GM23338 (cell line): ENCODE measurements at regions not wholly inside any gene's neighbourhood (a gene's known extent, or its start where the extent isn't known, plus 50 kb on each side); places are given as distances from the start of the nearest gene placed in this dataset.

ENCODE experiments used
- ATAC-seq: fragments of 200-7000 bp; cut with Tn5 transposase; 3 replicates; pipeline ENCODE4 v1.9.1; 2020
- DNase-seq: peaks from one replicate; pipeline ENCODE4 v3.0.0-alpha.2; 2015; ENCODE audit warnings: low spot score
- H2AFZ ChIP-seq: fragments of 200-600 bp; sonication (generic); 2 replicates; pipeline ENCODE4 v1.8.0; 2016; ENCODE audit warnings: antibody characterized with exemption, mild to moderate bottlenecking, moderate library complexity
- H3F3A ChIP-seq: fragments of 200-600 bp; sonication (generic); replicated peaks from 2 replicates; pipeline ENCODE4 v1.8.0; 2017; ENCODE audit warnings: antibody characterized with exemption, mixed run types, low read depth
- H3K27ac ChIP-seq: fragments of 200-600 bp; sonication (generic); 2 replicates; pipeline ENCODE4 v1.6.1; 2016; ENCODE audit warnings: low read depth
- H3K27me3 ChIP-seq: fragments of 200-600 bp; sonication (generic); 2 replicates; pipeline ENCODE4 v1.8.0; 2016; ENCODE audit warnings: mild to moderate bottlenecking, mixed run types, moderate library complexity; ENCODE audit not compliant: insufficient read depth
- H3K36me3 ChIP-seq: fragments of 200-600 bp; sonication (generic); 2 replicates; pipeline ENCODE4 v1.8.0; 2016; ENCODE audit warnings: mild to moderate bottlenecking; ENCODE audit not compliant: insufficient read depth
- H3K4me1 ChIP-seq: fragments of 200-600 bp; sonication (generic); 2 replicates; pipeline ENCODE4 v1.8.0; 2016; ENCODE audit warnings: mild to moderate bottlenecking, moderate library complexity; ENCODE audit not compliant: insufficient read depth
- H3K4me2 ChIP-seq: fragments of 200-600 bp; sonication (generic); 2 replicates; pipeline ENCODE4 v1.7.1; 2017; ENCODE audit warnings: mixed run types
- H3K4me3 ChIP-seq: fragments of 200-600 bp; sonication (generic); 2 replicates; pipeline ENCODE4 v1.6.1; 2016; ENCODE audit warnings: mixed run types
- H3K79me2 ChIP-seq: fragments of 200-600 bp; sonication (generic); replicated peaks from 2 replicates; pipeline ENCODE4 v1.8.0; 2017; ENCODE audit warnings: mild to moderate bottlenecking; ENCODE audit not compliant: insufficient read depth
- H3K9me2 ChIP-seq: fragments of 200-600 bp; sonication (generic); 2 replicates; pipeline ENCODE4 v1.8.0; 2017; ENCODE audit not compliant: insufficient read depth
- H4K20me1 ChIP-seq: fragments of 200-600 bp; sonication (generic); replicated peaks from 2 replicates; pipeline ENCODE4 v1.8.0; 2017; ENCODE audit warnings: mild to moderate bottlenecking; ENCODE audit not compliant: insufficient read depth
- H3K27ac Mint-ChIP-seq: 2 replicates; pipeline ENCODE4 v1.8.0; 2020; ENCODE audit warnings: inconsistent platforms, mild to moderate bottlenecking, moderate library complexity, mixed read lengths
- H3K27me3 Mint-ChIP-seq: 3 replicates; pipeline ENCODE4 v1.8.0; 2022; ENCODE audit warnings: low read depth, mild to moderate bottlenecking, moderate library complexity, mixed read lengths, inconsistent platforms; ENCODE audit not compliant: insufficient read depth, poor library complexity
- H3K36me3 Mint-ChIP-seq: 3 replicates; pipeline ENCODE4 v1.8.0; 2021; ENCODE audit warnings: low read depth, mild to moderate bottlenecking, inconsistent platforms, moderate library complexity, mixed read lengths
- H3K4me1 Mint-ChIP-seq: 3 replicates; pipeline ENCODE4 v1.8.0; 2020; ENCODE audit warnings: mild to moderate bottlenecking, inconsistent platforms, mixed read lengths
- H3K4me3 Mint-ChIP-seq: 3 replicates; pipeline ENCODE4 v1.8.0; 2021; ENCODE audit warnings: moderate library complexity, mild to moderate bottlenecking, inconsistent platforms, mixed read lengths
- H3K9me3 Mint-ChIP-seq: 3 replicates; pipeline ENCODE4 v1.8.0; 2020; ENCODE audit warnings: moderate library complexity, mild to moderate bottlenecking, inconsistent platforms, mixed read lengths
- CREB1 ChIP-seq: fragments of 250-450 bp; sonication (Bioruptor Pico); IDR thresholded peaks from 2 replicates; pipeline ENCODE4 v1.5.0; 2020; ENCODE audit warnings: low read depth, mild to moderate bottlenecking, moderate library complexity
- EZH2 ChIP-seq: fragments of 200-600 bp; sonication (generic); IDR thresholded peaks from one replicate; pipeline ENCODE4 v1.8.0; 2017; ENCODE audit warnings: antibody characterized with exemption, mild to moderate bottlenecking, low read depth; ENCODE audit not compliant: unreplicated experiment
- EZH2phosphoT487 ChIP-seq: fragments of 200-600 bp; sonication (generic); IDR thresholded peaks from one replicate; pipeline ENCODE4 v1.8.1; 2018; ENCODE audit warnings: antibody characterized with exemption; ENCODE audit not compliant: unreplicated experiment
- JUNB ChIP-seq: IDR thresholded peaks from one replicate; pipeline ENCODE4 v1.6.1; 2016; ENCODE audit warnings: antibody characterized with exemption; ENCODE audit not compliant: unreplicated experiment
- NANOG ChIP-seq: IDR thresholded peaks from 2 replicates; pipeline ENCODE4 v1.6.1; 2016; ENCODE audit warnings: antibody characterized with exemption, borderline replicate concordance
- POLR2AphosphoS5 ChIP-seq: IDR thresholded peaks from 2 replicates; pipeline ENCODE4 v1.6.1; 2016; ENCODE audit warnings: antibody characterized with exemption, low read depth
- STAT1 ChIP-seq: IDR thresholded peaks from one replicate; pipeline ENCODE4 v1.6.1; 2016; ENCODE audit warnings: antibody characterized with exemption; ENCODE audit not compliant: unreplicated experiment
- ZNF114 ChIP-seq: fragments of 250-450 bp; sonication (Bioruptor Pico); IDR thresholded peaks from 2 replicates; pipeline ENCODE4 v1.5.0; 2020; ENCODE audit warnings: mild to moderate bottlenecking, moderate library complexity
- ZNF331 ChIP-seq: fragments of 250-450 bp; sonication (Bioruptor Pico); IDR thresholded peaks from 2 replicates; pipeline ENCODE4 v1.5.0; 2020; ENCODE audit warnings: low read depth, mild to moderate bottlenecking, moderate library complexity
- TF ChIP-seq, protein P1 (sequence below): IDR thresholded peaks from one replicate; pipeline ENCODE4 v1.6.1; 2018; ENCODE audit warnings: antibody characterized with exemption; ENCODE audit not compliant: unreplicated experiment
- TF ChIP-seq, protein P2 (sequence below), 2 experiments: fragments of 200-600 bp in 1 of 2; sonication (generic) in 1 of 2; conservative IDR thresholded peaks; 2 replicates each; pipeline versions ENCODE4 v1.5.1 to v1.6.1; 2016 to 2017; ENCODE audit warnings: antibody characterized with exemption in 2 of 2, low read depth in 2 of 2, mild to moderate bottlenecking in 2 of 2, moderate library complexity in 1 of 2
- TF ChIP-seq, protein P3 (sequence below): fragments of 250-450 bp; sonication (Bioruptor Pico); IDR thresholded peaks from 2 replicates; pipeline ENCODE4 v1.5.0; 2020; ENCODE audit warnings: mild to moderate bottlenecking, moderate library complexity

DNA sequence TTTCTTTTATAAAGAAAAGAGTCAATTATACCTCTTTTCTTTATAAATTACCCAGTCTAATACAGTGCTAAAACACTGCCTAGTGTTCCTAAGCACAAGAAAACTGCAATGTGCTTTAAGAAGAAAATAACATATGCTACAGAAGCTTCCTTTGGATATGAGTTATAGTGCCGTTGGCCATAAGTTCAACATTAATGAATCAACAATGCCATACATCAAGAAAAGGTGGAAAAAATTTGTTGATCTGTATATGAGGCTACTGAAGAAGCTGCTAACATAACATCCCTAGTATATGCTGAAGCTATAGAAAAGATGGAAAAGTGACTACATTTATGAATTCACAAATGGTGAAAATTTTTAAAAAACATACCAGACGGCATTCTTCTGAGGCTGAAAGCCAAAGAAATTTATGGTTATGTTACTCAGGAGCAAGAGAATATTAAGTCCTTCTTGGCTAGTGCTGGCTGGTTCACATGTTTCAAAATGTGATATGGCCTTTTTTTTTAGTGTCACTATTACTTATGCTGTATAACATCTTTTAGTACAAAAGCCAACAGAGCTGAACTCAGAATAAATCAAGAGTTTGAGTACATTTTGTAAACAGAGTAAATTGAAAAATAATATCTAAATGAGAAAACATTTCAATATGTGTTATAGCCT lies 743.2 kb upstream of the RGS18 start (continued):
- TF ChIP-seq, protein P1, sequence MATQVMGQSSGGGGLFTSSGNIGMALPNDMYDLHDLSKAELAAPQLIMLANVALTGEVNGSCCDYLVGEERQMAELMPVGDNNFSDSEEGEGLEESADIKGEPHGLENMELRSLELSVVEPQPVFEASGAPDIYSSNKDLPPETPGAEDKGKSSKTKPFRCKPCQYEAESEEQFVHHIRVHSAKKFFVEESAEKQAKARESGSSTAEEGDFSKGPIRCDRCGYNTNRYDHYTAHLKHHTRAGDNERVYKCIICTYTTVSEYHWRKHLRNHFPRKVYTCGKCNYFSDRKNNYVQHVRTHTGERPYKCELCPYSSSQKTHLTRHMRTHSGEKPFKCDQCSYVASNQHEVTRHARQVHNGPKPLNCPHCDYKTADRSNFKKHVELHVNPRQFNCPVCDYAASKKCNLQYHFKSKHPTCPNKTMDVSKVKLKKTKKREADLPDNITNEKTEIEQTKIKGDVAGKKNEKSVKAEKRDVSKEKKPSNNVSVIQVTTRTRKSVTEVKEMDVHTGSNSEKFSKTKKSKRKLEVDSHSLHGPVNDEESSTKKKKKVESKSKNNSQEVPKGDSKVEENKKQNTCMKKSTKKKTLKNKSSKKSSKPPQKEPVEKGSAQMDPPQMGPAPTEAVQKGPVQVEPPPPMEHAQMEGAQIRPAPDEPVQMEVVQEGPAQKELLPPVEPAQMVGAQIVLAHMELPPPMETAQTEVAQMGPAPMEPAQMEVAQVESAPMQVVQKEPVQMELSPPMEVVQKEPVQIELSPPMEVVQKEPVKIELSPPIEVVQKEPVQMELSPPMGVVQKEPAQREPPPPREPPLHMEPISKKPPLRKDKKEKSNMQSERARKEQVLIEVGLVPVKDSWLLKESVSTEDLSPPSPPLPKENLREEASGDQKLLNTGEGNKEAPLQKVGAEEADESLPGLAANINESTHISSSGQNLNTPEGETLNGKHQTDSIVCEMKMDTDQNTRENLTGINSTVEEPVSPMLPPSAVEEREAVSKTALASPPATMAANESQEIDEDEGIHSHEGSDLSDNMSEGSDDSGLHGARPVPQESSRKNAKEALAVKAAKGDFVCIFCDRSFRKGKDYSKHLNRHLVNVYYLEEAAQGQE = no peak

DNA sequence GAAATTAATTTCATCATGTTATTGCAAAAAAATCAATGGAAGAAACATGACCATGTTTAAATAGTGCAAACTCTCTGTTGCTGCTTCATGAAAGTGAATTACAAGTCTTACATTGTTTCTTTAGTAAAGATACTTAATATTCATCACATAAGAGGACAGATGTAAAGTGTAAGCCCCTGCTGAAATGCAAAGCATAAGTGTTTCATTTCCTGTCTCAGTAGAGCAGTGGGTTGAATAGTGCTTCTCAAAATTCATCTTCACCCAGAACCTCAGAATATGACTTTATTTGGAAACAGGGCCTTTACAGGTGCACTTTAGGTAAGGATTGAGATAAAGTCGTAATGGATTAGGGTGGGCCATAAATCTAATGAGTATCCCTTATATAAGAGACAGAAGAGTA lies 738.4 kb upstream of the RGS18 start:
- Mint-ChIP-seq H3K9me3 (no peaks in the 10 kb centered on the region), H3K36me3 (no peaks in the 10 kb centered on the region), H3K27me3 (no peaks in the 10 kb centered on the region), H3K27ac (no peak overlapping the region), H3K4me1 (no peaks in the 10 kb centered on the region), H3K4me3 (no peak overlapping the region)
- no peaks in the 10 kb centered on the region for H3K79me2 ChIP-seq
- H3K36me3 ChIP-seq = no peaks in the 10 kb centered on the region
- no peak overlapping the region for H2AFZ ChIP-seq
- H3F3A ChIP-seq = no peaks in the 10 kb centered on the region
- no peak overlapping the region for H3K27ac ChIP-seq
- no peaks in the 10 kb centered on the region for H3K9me2 ChIP-seq
- no peaks in the 10 kb centered on the region for H3K4me1 ChIP-seq
- H4K20me1 ChIP-seq = no peaks in the 10 kb centered on the region
- no peak overlapping the region for H3K4me2 ChIP-seq
- H3K4me3 ChIP-seq = no peak overlapping the region
- no peaks in the 10 kb centered on the region for H3K27me3 ChIP-seq
- no peak for DNase-seq
- ATAC-seq = no peak
- TF ChIP-seq JUNB = no peak
- no peak for TF ChIP-seq STAT1
- TF ChIP-seq, protein P2, sequence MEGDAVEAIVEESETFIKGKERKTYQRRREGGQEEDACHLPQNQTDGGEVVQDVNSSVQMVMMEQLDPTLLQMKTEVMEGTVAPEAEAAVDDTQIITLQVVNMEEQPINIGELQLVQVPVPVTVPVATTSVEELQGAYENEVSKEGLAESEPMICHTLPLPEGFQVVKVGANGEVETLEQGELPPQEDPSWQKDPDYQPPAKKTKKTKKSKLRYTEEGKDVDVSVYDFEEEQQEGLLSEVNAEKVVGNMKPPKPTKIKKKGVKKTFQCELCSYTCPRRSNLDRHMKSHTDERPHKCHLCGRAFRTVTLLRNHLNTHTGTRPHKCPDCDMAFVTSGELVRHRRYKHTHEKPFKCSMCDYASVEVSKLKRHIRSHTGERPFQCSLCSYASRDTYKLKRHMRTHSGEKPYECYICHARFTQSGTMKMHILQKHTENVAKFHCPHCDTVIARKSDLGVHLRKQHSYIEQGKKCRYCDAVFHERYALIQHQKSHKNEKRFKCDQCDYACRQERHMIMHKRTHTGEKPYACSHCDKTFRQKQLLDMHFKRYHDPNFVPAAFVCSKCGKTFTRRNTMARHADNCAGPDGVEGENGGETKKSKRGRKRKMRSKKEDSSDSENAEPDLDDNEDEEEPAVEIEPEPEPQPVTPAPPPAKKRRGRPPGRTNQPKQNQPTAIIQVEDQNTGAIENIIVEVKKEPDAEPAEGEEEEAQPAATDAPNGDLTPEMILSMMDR (conservative IDR thresholded peaks at IDR 0.05; ENCODE audit: low read depth in 2 of 2) = no peak
- TF ChIP-seq ZNF114 (CRISPR knock-in tag) = no peak
- no peak for TF ChIP-seq ZNF331 (CRISPR knock-in tag)
- no peak for TF ChIP-seq EZH2phosphoT487
- no peak for TF ChIP-seq CREB1 (CRISPR knock-in tag)
- TF ChIP-seq, protein P3, sequence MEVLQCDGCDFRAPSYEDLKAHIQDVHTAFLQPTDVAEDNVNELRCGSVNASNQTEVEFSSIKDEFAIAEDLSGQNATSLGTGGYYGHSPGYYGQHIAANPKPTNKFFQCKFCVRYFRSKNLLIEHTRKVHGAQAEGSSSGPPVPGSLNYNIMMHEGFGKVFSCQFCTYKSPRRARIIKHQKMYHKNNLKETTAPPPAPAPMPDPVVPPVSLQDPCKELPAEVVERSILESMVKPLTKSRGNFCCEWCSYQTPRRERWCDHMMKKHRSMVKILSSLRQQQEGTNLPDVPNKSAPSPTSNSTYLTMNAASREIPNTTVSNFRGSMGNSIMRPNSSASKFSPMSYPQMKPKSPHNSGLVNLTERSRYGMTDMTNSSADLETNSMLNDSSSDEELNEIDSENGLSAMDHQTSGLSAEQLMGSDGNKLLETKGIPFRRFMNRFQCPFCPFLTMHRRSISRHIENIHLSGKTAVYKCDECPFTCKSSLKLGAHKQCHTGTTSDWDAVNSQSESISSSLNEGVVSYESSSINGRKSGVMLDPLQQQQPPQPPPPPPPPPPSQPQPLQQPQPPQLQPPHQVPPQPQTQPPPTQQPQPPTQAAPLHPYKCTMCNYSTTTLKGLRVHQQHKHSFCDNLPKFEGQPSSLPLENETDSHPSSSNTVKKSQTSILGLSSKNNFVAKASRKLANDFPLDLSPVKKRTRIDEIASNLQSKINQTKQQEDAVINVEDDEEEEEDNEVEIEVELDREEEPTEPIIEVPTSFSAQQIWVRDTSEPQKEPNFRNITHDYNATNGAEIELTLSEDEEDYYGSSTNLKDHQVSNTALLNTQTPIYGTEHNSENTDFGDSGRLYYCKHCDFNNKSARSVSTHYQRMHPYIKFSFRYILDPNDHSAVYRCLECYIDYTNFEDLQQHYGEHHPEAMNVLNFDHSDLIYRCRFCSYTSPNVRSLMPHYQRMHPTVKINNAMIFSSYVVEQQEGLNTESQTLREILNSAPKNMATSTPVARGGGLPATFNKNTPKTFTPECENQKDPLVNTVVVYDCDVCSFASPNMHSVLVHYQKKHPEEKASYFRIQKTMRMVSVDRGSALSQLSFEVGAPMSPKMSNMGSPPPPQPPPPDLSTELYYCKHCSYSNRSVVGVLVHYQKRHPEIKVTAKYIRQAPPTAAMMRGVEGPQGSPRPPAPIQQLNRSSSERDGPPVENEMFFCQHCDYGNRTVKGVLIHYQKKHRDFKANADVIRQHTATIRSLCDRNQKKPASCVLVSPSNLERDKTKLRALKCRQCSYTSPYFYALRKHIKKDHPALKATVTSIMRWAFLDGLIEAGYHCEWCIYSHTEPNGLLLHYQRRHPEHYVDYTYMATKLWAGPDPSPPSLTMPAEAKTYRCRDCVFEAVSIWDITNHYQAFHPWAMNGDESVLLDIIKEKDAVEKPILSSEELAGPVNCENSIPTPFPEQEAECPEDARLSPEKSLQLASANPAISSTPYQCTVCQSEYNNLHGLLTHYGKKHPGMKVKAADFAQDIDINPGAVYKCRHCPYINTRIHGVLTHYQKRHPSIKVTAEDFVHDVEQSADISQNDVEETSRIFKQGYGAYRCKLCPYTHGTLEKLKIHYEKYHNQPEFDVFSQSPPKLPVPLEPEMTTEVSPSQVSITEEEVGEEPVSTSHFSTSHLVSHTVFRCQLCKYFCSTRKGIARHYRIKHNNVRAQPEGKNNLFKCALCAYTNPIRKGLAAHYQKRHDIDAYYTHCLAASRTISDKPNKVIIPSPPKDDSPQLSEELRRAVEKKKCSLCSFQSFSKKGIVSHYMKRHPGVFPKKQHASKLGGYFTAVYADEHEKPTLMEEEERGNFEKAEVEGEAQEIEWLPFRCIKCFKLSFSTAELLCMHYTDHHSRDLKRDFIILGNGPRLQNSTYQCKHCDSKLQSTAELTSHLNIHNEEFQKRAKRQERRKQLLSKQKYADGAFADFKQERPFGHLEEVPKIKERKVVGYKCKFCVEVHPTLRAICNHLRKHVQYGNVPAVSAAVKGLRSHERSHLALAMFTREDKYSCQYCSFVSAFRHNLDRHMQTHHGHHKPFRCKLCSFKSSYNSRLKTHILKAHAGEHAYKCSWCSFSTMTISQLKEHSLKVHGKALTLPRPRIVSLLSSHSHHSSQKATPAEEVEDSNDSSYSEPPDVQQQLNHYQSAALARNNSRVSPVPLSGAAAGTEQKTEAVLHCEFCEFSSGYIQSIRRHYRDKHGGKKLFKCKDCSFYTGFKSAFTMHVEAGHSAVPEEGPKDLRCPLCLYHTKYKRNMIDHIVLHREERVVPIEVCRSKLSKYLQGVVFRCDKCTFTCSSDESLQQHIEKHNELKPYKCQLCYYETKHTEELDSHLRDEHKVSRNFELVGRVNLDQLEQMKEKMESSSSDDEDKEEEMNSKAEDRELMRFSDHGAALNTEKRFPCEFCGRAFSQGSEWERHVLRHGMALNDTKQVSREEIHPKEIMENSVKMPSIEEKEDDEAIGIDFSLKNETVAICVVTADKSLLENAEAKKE (CRISPR knock-in tag) = no peak
- no peak for TF ChIP-seq EZH2
- TF ChIP-seq NANOG = no peak
- no peak for TF ChIP-seq POLR2AphosphoS5
